Dedifferentiated amniotic fluid mesenchymal stem cell (primary cell): ENCODE measurements at regions not wholly inside any gene's neighbourhood (a gene's known extent, or its start where the extent isn't known, plus 50 kb on each side); places are given as distances from the start of the nearest gene placed in this dataset.
"Not testable (repeated sequence)": the region's sequence is repeated elsewhere in the genome, so short reads cannot be mapped to it uniquely, and the experiment has no call there.

ENCODE experiments used
- DNase-seq: peaks from one replicate; pipeline ENCODE4 v3.0.0-alpha.2; 2016; ENCODE audit errors: extremely low spot score

DNA sequence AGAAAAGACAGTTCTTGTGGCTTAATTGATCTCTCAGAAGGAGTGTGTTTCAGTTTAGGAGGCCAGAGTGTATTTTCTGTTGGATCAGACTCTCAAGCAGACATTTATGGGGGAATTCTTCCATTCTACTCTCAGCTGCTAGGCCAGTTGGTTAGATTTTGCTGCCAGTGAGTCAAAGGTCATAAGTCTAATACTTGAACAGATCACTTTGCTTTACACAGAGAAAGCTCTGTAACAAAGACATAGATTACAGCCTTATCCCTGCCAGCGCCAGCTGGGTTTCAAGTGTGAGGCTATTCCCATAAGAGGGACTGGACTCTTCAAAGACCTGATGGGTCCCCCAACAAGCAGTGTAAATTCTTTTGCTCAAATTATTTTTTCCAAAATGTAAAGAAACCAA lies 145.6 kb upstream of the SEMA3C start:
- DNase-seq: no peak

DNA sequence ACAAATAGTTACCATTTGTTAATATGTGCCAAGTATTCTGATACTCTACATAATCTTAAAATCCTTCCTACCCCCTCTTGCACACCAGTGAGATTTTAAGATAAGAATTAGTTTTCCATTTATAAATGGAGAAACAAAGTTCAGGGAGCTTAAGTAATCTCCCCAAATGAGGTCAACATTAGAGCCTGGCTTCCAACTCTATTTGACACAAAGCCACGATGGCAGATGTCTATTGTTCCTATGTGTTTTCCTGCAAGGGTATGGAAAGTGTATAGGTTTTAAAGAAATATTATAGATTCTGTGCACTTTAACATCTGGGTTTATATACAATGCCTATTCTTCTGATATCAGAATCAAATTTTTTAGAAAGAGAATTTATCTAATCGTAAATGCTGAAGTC lies 143.9 kb upstream of the SEMA3C start:
- no peak for DNase-seq

DNA sequence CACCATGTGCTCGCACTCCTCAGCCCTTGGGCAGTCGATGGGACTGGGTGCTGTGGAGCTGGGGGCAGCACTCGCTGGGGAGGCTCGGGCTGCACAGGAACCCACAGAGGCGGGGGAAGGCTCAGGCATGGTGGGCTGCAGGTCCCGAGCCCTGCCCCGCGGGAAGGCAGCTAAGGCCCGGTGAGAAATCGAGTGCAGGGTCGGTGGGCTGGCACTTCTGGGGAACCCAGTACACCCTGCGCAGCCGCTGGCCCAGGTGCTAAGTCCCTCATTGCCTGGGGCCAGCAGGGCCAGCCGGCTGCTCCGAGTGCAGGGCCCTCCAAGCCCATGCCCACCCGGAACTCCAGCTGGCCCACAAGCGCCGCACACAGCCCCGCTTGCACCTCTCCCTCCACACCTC lies 138.6 kb upstream of the SEMA3C start:
- DNase-seq: not testable (repeated sequence)

DNA sequence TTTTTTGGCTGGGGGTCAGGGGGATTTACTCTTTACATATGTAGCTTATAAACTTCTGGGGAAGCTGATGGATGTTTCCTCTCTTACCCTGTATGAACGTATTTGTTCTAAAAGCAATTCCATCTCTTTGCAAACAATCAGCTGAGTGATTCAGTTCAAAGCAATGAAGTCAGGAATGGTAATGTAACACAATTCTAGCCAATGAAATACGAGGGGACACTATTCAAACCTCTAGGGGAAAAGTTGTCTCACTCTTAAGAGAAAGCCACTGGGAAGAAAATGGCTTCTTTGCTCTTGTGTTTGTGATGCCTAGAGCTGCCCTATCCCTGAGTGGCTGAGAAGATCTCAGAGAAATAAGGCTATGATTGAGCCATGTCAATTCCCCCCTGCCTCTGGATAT lies 134.8 kb upstream of the SEMA3C start:
- no peak for DNase-seq

DNA sequence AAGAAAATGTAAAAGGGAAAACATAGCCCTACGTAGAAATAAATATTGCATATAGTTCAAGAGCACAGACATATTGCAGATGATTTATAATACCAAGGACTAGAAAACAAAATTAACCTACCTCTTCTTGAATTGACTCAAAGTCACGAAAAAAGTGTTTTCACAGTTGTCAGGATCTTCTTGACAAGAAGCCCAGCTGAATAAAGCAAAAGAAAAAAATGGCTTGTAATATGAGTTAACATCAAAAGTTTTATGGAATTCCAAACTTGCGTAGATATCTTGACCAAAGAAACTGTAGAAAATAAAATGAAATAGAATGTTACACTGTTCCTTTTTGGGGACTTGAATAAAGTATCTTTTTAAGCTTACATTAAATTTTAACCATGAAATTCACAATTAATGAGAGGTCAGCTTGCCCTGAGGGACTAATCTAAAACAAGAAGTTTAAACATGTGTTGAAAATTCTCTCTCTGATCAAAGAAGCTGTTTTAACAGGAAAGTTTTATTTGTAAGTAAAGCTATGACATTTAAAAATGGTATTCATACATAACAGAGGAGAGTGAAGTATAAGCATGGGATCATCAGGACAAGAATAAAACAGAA lies 133.1 kb upstream of the SEMA3C start:
- DNase-seq: no peak

DNA sequence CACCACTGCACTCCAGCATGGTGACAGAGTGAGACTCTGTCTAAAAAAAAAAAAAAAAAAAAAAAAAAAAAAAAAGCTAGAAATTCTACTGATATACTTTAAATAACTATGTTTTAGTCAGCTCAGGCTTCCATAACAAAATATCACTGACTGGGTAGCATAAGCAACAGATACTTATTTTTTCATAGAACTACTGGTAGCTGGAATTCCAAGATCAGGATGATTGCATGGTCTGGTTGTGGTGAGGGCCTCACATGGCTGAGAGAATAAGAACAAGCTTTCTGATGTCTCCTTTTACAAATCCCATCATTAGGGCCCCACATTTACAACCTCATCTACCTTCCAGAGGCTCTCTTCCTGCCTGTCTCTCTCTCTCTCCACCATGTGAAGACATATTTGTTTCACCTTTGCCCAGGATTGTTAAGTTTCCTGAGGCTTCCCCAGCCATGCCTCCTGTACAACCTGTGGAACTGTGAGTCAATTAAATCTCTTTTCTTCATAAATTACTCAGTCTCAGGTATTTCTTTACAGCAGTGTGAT lies 126.7 kb upstream of the SEMA3C start:
- DNase-seq: no peak

DNA sequence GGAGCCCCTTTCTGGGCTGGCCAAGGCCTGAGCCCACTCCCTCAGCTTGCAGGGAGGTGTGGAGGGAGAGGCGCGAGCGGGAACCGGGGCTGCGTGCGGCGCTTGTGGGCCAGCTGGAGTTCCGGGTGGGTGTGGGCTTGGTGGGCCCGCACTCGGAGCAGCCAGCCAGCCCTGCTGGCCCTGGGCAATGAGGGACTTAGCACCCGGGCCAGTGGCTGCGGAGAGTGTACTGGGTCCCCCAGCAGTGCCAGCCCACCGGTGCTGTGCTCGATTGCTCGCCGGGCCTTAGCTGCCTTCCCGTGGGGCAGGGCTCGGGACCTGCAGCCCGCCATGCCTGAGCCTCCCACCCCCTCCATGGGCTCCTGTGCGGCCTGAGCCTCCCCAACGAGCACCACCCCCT lies 123.8 kb upstream of the SEMA3C start:
- not testable (repeated sequence) for DNase-seq

DNA sequence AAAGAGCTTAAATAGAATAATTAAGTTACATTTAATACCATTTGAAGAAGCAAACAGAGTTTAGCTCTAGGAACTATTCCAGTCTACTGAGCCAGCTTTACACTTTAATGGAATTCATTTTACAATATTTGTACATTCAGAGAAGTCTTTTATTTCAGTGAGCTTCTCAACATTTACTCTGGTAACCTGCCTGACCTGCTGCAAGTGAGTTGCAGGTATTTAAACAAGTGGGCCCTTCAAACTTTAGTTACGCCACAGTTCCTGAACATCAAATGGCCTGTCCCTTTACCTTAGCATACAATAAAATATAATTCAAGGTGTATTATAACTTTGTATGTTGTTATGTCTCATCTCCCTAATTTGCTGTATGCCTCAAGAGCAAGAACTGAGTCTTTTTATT lies 121.6 kb upstream of the SEMA3C start:
- DNase-seq: no peak

DNA sequence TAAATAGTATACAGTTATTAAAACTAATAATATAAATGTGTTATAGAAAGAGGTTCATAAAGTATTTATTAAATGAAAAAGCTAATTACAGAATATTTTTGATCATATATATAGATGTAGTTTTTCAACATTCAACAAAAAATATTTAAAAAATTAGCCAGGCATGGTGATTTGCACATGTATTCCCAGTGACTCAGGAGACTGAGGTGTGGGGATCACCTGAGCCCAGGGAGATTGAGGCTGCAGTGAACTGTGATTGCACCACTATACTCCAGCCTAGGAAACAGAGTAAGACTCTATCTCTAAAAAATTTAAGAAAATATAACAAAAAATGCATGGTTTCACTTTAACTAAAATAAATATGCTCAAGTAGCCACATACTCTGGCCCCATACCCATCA lies 118.0 kb upstream of the SEMA3C start:
- DNase-seq: no peak

DNA sequence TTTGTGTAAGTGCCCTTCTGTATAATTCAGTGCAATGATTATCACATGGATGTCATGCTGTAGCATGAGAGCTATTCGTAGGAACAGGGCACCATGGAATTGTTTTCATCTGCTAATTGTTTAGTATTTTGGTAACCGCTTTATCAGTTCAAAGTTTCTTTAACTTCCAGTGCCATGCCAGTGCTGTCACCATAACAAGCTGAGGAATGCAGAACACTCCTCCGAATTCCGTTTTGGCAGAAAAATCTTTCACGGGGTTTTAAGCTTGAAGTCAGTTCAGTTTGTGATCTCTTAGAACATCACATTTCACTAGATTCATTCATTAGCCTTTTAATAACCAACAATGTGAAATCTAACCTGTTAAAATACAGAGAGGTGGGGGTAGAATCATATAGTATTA lies 117.2 kb upstream of the SEMA3C start:
- no peak for DNase-seq

DNA sequence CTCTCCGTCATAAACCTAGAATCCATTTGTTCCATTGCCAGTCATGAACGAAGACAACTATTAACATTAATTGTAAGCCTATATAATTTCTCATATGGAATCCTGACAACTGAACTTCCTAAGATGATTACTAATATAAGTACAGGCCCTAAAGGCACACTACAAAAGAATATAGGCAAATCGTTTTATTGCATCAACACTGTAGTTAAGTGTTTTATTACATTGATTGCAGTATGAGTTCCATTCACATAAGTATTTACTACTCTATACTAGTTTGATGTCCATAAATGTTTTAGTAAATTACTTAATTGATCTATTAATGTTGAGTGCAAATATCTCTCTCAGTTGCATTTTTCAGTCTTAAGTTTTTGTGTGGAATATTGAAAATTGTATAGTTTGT lies 113.1 kb upstream of the SEMA3C start:
- no peak for DNase-seq

DNA sequence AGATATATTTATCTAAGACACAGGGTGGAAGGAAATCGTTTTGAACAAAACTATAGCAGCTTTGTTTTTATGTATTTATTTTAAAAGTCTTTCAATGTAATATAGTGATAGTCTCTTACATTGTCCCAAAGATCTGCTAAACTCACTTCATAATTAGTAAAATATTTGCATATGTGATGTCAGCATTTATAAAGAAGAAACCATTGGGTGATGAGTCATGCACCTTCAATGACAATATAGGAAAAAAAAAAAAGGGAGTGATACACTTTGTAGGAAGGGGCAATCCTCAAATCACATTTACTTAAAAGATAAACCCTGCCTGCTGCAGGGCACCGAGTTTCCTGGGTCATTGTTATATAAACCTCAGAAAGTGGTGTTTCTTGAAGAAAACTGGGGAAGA lies 112.4 kb upstream of the SEMA3C start:
- DNase-seq: no peak

DNA sequence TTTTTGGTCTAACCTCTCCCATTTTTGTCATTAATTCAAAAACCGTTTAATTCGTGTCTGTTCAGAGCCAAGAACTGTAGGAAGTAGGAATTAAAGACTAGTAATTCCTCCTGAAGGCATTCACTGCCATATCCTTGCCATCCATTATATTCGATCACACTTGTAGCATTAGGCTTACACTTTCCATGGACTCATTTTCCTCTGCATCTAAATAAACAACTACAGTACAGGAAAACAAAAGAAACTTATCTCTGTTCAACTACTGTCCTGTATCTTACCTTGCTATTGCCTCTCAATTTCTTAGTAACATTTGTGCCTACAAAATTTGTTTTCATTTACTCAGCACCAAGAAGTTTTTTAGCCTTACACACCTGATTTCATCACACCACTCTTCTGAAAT lies 111.6 kb upstream of the SEMA3C start:
- DNase-seq: no peak

DNA sequence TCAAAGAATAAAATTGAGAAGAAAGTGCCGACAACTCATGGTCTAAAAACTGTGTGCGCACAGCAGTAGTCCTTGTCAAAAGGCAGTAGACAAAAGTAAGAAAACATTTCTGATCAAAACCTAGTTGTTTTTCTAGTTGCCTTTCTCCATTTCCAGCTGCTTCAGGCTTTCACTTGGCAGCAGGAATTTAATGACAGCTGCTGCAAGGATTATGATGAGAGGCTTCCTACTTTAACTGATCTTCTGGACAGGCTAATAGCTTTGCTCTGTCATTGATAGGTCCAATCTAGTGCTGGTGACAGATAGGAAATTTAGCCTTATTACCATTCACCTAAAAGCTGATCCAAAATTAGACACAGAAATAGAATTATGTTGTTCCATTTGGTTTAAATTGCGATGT lies 110.7 kb upstream of the SEMA3C start:
- no peak for DNase-seq

DNA sequence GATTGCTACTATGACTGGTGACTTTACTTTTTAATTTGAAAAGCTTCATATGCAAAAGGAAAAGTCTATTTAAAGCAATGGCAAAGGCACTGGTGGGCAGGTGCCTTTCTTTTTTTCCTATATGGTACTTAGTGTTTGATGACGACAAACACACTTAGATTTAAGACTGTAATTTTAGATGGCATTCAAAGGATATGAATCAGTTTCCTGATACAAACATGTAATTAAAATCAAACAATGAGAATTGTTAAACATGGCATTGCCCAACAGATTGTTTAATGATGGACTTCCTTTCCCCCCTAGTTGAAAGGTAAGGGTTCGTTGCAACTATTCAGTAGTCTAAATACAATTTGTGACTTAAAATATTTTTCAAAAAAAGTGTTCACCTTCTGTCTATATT lies 106.5 kb upstream of the SEMA3C start:
- no peak for DNase-seq

DNA sequence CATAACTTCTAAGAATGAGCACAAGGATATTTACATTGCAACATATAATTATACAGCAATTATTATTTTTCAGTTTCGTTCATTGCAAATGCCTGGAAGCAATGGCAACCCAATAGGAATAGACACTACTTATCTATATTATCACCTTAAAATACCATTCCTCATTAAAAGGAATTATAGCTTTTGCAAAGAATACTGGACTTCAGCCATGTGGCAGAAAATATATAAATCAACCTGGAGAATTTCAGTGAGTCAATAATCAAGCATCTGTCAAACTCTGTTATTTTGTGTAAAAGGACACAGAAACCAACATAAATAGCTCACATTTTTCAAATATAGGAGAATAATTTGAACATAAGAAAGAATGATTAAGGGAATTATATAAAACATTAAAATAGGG lies 96.1 kb upstream of the SEMA3C start:
- no peak for DNase-seq

DNA sequence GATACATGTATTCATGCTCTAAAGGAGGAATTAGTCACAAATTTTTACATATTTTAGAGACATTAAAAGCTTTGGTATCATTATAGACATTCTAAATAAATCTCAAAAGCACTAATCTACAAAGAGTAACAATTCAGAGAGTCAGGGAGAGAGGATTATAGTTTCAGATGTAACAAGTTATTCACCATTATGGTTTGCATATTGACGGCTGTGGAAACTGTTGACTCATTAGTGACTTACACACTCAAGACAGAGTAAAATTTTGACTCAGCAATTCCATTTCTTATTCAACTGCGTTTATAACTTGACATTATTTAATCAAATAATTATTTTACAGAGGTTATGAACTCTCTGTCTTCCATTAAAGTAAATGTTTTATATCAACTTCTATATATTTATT lies 95.4 kb upstream of the SEMA3C start:
- no peak for DNase-seq

DNA sequence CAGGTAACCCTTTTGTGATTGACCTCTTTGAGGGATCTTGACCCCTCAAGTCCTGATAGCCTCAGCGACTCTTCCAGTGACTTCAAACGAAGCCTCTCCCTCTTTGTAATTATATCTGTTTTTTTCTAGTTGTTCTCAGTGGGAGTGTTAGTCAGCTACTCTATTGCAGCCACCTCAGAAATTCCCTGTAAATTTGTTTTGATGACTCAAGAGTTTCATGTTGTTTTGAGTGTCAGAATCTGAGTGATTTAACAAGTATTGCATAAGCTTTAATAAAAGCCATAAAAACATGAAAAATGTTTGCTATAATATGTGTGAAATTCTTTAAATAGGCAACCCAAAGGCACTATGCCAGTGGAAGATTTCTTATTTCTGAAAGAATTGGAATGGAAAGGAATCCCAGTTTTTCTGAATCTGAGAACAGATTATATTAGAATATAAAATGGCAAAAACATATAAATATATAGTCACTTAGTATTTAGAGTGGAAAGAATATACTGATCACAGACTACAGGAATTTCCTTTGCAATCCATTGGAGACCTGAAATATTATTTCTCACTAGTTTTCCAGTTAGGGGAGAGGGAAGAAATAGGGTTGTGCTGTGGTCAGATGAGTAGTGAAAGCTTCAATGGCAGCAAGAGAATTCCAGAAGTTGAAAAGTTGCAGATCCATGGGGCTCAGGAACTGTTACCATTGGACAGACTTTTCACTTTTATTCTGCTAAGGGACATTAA lies 94.4 kb upstream of the SEMA3C start:
- peak; percentile 75 for DNase-seq

DNA sequence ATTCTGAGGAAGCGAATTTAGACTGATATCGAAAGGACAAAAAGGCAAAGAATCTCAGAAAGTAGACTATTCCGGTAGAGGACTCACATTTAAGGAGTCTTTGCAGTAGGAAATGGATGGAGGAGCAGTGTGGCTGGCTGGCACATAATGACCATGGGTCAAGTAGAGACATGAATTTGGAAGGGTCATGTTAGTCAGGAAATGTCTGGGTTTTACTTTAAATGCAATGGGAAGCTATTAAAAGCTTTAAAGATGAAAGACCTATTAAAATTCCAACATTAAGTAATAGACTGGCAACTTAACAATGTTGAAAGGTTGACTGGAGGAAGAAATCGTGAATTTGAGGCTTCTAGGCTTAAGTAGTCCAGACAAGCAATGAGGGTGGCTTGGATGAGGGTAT lies 90.0 kb upstream of the SEMA3C start:
- DNase-seq: no peak

DNA sequence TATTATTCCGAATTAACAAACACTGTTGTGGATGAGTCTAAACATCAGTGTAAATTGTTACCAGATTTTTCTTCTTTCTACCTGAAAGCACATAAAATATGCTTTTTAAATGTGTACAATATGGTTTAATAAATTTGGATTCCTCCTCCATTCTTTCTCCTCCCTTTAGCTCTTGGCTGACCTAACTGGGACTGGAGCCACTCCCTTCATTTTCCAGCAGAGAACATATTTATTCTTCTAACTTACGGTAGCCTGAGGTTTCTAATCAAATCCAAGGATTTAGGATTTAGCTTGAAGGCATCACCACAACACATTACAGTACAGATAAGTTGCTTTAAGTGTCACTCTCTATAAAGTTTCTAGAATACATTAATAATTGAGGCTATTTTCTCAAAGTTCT lies 88.2 kb upstream of the SEMA3C start:
- DNase-seq: no peak

DNA sequence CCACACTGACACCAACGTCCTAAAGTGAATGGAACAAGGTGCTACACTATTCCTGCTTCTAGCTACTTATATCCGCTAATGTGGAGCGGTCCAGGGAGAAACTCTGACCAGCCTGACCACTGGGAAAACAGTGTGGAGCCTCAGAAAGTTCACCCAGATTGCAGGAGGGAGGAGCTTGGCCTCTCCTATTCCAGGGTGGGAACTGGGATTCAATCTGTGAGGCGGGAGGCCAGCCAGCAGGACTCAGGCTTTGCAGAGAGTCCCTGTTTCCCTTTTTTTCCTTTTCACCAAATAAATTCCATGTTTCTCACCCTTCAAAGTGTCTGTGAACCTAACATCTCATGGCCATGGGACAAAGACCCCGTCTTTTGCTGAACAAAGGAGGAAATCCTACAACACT lies 86.4 kb upstream of the SEMA3C start:
- DNase-seq: no peak

DNA sequence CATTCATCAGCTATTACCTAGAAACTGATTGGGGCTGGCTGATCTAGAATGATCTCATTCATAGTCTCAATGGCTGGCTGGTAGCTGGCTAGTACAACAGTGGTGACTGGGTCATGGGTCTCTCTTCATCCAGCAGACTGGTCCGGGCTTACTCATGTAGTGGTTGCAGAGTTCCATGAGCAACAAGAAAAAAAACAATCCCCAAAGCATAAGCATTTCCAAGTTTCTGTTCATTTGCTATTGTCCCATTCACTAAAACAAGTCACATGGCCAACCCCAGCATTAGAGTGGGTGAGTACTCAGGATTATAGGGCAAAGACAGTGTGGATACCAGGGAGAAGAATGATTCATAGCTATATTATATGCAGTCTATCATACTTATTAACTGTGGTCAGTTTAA lies 85.2 kb upstream of the SEMA3C start:
- no peak for DNase-seq

DNA sequence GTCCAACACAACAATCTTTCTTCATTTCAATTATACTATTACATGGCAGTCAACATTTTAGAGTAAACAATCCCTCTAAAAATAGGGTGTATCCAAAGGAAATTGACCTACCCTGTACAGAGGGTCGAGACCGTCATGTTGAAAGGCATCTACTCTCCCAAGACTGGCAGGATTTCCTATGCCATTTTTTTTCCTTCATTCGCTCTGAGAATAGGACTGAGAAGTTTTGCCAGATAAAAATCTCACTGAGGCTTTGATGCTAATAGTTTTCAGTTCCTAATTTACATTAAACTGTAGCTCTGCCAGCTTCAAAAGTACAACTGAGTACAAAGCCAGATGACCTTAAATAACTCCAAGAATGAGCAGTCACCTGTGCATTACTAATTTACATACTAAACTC lies 84.5 kb upstream of the SEMA3C start:
- no peak for DNase-seq

DNA sequence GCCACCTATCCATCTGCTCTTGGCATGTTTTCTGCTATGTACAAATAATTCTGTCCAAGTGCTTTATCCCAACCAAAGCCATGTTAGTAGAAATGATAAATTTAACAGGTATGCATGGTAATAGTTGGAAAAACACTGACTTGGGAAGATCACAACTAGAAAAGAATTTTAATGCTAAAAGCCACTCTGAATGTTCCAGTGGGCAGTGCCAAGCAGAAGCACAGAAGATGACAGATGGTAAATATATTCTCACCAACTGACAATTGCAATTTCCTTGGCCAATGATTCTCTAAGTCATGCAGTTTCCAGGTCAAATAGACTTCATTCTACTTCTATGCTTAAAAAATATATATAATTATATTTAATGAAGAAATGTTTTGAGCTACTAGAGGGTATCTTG lies 83.6 kb upstream of the SEMA3C start:
- no peak for DNase-seq
